ENCODE measurements at regions not wholly inside any gene's neighbourhood (a gene's known extent, or its start where the extent isn't known, plus 50 kb on each side); places are given as distances from the start of the nearest gene placed in this dataset.

DNA sequence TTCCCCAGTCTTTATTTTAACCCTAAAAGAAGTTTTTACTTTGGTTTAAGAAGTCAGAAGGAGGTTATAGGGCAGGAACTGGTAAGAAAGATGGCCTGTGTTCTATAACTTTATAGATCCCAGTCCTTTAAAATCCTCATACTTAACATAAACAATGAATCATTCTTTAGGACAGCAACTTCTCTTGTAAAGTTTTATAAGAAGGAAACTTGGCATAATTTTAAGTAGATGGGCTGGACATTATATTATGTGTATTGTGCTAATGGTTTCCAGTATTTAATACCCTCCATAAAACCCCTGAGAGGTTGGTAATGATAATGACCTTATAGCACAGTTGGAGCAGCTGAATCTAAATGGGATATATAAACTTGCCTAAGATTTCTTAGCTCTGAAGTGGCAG is 247.2 kb downstream of the FAM170A start:
- TF ChIP-seq, protein P1, sequence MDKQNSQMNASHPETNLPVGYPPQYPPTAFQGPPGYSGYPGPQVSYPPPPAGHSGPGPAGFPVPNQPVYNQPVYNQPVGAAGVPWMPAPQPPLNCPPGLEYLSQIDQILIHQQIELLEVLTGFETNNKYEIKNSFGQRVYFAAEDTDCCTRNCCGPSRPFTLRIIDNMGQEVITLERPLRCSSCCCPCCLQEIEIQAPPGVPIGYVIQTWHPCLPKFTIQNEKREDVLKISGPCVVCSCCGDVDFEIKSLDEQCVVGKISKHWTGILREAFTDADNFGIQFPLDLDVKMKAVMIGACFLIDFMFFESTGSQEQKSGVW (CRISPR knock-in tag; IDR thresholded peaks at IDR 0.05; ENCODE audit: borderline replicate concordance) = no peak
- TF ChIP-seq, protein P2, sequence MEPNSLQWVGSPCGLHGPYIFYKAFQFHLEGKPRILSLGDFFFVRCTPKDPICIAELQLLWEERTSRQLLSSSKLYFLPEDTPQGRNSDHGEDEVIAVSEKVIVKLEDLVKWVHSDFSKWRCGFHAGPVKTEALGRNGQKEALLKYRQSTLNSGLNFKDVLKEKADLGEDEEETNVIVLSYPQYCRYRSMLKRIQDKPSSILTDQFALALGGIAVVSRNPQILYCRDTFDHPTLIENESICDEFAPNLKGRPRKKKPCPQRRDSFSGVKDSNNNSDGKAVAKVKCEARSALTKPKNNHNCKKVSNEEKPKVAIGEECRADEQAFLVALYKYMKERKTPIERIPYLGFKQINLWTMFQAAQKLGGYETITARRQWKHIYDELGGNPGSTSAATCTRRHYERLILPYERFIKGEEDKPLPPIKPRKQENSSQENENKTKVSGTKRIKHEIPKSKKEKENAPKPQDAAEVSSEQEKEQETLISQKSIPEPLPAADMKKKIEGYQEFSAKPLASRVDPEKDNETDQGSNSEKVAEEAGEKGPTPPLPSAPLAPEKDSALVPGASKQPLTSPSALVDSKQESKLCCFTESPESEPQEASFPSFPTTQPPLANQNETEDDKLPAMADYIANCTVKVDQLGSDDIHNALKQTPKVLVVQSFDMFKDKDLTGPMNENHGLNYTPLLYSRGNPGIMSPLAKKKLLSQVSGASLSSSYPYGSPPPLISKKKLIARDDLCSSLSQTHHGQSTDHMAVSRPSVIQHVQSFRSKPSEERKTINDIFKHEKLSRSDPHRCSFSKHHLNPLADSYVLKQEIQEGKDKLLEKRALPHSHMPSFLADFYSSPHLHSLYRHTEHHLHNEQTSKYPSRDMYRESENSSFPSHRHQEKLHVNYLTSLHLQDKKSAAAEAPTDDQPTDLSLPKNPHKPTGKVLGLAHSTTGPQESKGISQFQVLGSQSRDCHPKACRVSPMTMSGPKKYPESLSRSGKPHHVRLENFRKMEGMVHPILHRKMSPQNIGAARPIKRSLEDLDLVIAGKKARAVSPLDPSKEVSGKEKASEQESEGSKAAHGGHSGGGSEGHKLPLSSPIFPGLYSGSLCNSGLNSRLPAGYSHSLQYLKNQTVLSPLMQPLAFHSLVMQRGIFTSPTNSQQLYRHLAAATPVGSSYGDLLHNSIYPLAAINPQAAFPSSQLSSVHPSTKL (CRISPR knock-in tag; IDR thresholded peaks at IDR 0.05) = no peak

Data from HepG2 (cell line).